ENCODE measurements at regions not wholly inside any gene's neighbourhood (a gene's known extent, or its start where the extent isn't known, plus 50 kb on each side); places are given as distances from the start of the nearest gene placed in this dataset.

DNA sequence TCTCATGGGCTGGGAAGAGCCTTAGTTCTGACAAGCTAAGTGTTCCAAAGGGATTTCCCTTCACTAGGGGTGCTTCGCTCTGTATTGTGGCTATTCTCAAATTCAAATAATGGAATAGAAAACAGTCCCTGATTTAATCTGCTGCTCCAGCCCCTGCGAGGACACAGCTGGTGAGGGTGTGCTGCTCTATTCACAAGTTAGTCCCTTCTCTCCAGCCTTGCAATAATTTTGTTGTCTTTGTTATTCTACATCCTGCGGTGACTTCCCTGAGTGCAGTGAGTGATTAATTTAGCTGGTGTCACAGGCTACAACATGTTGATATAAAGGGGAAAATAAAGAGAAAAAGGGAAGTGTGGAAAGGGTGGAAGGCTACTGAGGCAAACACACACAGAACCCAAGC is 180.5 kb upstream of the VEPH1 start:
- TF ChIP-seq, protein P1, sequence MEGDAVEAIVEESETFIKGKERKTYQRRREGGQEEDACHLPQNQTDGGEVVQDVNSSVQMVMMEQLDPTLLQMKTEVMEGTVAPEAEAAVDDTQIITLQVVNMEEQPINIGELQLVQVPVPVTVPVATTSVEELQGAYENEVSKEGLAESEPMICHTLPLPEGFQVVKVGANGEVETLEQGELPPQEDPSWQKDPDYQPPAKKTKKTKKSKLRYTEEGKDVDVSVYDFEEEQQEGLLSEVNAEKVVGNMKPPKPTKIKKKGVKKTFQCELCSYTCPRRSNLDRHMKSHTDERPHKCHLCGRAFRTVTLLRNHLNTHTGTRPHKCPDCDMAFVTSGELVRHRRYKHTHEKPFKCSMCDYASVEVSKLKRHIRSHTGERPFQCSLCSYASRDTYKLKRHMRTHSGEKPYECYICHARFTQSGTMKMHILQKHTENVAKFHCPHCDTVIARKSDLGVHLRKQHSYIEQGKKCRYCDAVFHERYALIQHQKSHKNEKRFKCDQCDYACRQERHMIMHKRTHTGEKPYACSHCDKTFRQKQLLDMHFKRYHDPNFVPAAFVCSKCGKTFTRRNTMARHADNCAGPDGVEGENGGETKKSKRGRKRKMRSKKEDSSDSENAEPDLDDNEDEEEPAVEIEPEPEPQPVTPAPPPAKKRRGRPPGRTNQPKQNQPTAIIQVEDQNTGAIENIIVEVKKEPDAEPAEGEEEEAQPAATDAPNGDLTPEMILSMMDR (conservative IDR thresholded peaks at IDR 0.05) = no peak
- no peak for TF ChIP-seq ZFX (IDR thresholded peaks at IDR 0.05)
